Peyer's patch (tissue), 4 donors: ENCODE measurements at regions not wholly inside any gene's neighbourhood (a gene's known extent, or its start where the extent isn't known, plus 50 kb on each side); places are given as distances from the start of the nearest gene placed in this dataset.

Experiments used
- DNase-seq, 3 donors: peaks; one replicate each; pipeline ENCODE4 v3.0.0-alpha.2; 2017 to 2019
- H3K27ac ChIP-seq, 4 donors: fragments of 200-600 bp; sonication (generic); one replicate each; pipeline ENCODE4 v1.5.1; 2016 to 2019
- H3K27me3 ChIP-seq, 2 donors: fragments of 200-600 bp; sonication (generic); one replicate each; pipeline ENCODE4 v1.5.1; 2019
- H3K36me3 ChIP-seq, 3 donors: fragments of 200-600 bp; sonication (generic); one replicate each; pipeline ENCODE4 v1.5.1; 2016 to 2019
- H3K4me1 ChIP-seq, 4 donors: fragments of 200-600 bp; sonication (generic); one replicate each; pipeline ENCODE4 v1.5.1; 2016 to 2019
- H3K4me3 ChIP-seq, 4 donors: fragments of 200-600 bp; sonication (generic); 1 replicate in 3 of 4; 2 replicates in 1 of 4; pipeline ENCODE4 v1.5.1; 2016 to 2019; ENCODE audit warnings: mild to moderate bottlenecking in 1 of 4
- H3K9me3 ChIP-seq, 4 donors: fragments of 200-600 bp; sonication (generic); one replicate each; pipeline ENCODE4 v1.5.1; 2016 to 2019; ENCODE audit warnings: mild to moderate bottlenecking in 1 of 4
- POLR2A ChIP-seq, 2 donors: fragments of 450-650 bp; IDR thresholded peaks; one replicate each; pipeline ENCODE4 v1.5.1; 2017; ENCODE audit warnings: antibody characterized with exemption in 2 of 2, mild to moderate bottlenecking in 2 of 2, moderate library complexity in 2 of 2
- TF ChIP-seq, protein P1 (sequence below), 6 experiments: fragments of 450-650 bp in 4 of 6; fragments of 200-600 bp in 2 of 6; sonication (generic) in 1 of 6; IDR thresholded peaks; one replicate each; pipeline ENCODE4 v1.5.1; 2017 to 2019; ENCODE audit warnings: antibody characterized with exemption in 6 of 6, mild to moderate bottlenecking in 3 of 6, moderate library complexity in 1 of 6

- Histone ChIP-seq H3K4me3 (no peak overlapping the region), H3K27me3 (no peaks in the 10 kb centered on the region), H3K4me1 (no peaks in the 10 kb centered on the region), H3K36me3 (no peaks in the 10 kb centered on the region), H3K9me3 (no peaks in the 10 kb centered on the region), H3K27ac (no peak overlapping the region)
- TF ChIP-seq, protein P1, sequence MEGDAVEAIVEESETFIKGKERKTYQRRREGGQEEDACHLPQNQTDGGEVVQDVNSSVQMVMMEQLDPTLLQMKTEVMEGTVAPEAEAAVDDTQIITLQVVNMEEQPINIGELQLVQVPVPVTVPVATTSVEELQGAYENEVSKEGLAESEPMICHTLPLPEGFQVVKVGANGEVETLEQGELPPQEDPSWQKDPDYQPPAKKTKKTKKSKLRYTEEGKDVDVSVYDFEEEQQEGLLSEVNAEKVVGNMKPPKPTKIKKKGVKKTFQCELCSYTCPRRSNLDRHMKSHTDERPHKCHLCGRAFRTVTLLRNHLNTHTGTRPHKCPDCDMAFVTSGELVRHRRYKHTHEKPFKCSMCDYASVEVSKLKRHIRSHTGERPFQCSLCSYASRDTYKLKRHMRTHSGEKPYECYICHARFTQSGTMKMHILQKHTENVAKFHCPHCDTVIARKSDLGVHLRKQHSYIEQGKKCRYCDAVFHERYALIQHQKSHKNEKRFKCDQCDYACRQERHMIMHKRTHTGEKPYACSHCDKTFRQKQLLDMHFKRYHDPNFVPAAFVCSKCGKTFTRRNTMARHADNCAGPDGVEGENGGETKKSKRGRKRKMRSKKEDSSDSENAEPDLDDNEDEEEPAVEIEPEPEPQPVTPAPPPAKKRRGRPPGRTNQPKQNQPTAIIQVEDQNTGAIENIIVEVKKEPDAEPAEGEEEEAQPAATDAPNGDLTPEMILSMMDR (IDR thresholded peaks at IDR 0.05), result no peak
- TF ChIP-seq POLR2A (IDR thresholded peaks at IDR 0.05), result no peak
- no peak for DNase-seq
Measured at GRCh38 chr15:53416219-53416940, 343.1 kb downstream of the WDR72 start.

GRCh38 chr15:53414167-53414566 lies 345.3 kb downstream of the WDR72 start:
- H3K4me1 ChIP-seq, result no peaks in the 10 kb centered on the region
- H3K27ac ChIP-seq, result no peak overlapping the region
- no peaks in the 10 kb centered on the region for H3K27me3 ChIP-seq
- no peak for DNase-seq
- no peaks in the 10 kb centered on the region for H3K36me3 ChIP-seq
- TF ChIP-seq, protein P1 (IDR thresholded peaks at IDR 0.05), result no peak
- no peak for TF ChIP-seq POLR2A (IDR thresholded peaks at IDR 0.05)
- no peak overlapping the region for H3K4me3 ChIP-seq
- no peaks in the 10 kb centered on the region for H3K9me3 ChIP-seq

GRCh38 chr15:53412542-53412941 lies 346.9 kb downstream of the WDR72 start:
- TF ChIP-seq, protein P1 (IDR thresholded peaks at IDR 0.05), result no peak
- no peak for TF ChIP-seq POLR2A (IDR thresholded peaks at IDR 0.05)
- no peak overlapping the region for H3K4me3 ChIP-seq

GRCh38 chr15:53404930-53405493 lies 354.5 kb downstream of the WDR72 start:
- Histone ChIP-seq H3K9me3 (no peaks in the 10 kb centered on the region), H3K4me3 (no peak overlapping the region), H3K4me1 (no peaks in the 10 kb centered on the region), H3K27ac (no peak overlapping the region), H3K27me3 (no peaks in the 10 kb centered on the region), H3K36me3 (no peaks in the 10 kb centered on the region)
- no peak for DNase-seq
- no peak for TF ChIP-seq POLR2A (IDR thresholded peaks at IDR 0.05)
- TF ChIP-seq, protein P1 (IDR thresholded peaks at IDR 0.05), result no peak

More at GRCh38 chr15:53412542-53412941, 346.9 kb downstream of the WDR72 start:
- DNase-seq, result no peak
- Histone ChIP-seq H3K4me1 (no peaks in the 10 kb centered on the region), H3K9me3 (no peaks in the 10 kb centered on the region), H3K27me3 (no peaks in the 10 kb centered on the region), H3K27ac (no peak overlapping the region), H3K36me3 (no peaks in the 10 kb centered on the region)

GRCh38 chr15:53401503-53401902 lies 358.0 kb downstream of the WDR72 start:
- H3K27ac ChIP-seq, result no peak overlapping the region
- TF ChIP-seq, protein P1 (IDR thresholded peaks at IDR 0.05), result no peak
- no peak for TF ChIP-seq POLR2A (IDR thresholded peaks at IDR 0.05)
- no peak for DNase-seq
- H3K9me3 ChIP-seq, result no peaks in the 10 kb centered on the region
- H3K36me3 ChIP-seq, result no peaks in the 10 kb centered on the region
- H3K4me1 ChIP-seq, result no peaks in the 10 kb centered on the region
- no peaks in the 10 kb centered on the region for H3K27me3 ChIP-seq
- no peak overlapping the region for H3K4me3 ChIP-seq
